Prostate gland (tissue), 2 donors: ENCODE measurements at regions not wholly inside any gene's neighbourhood (a gene's known extent, or its start where the extent isn't known, plus 50 kb on each side); places are given as distances from the start of the nearest gene placed in this dataset.

Experiments
- DNase-seq: peaks from one replicate; pipeline ENCODE4 v3.0.0-alpha.2; 2019; ENCODE audit warnings: low spot score
- H3K27ac ChIP-seq, 2 donors: fragments of 200-600 bp; sonication (generic); 2 replicates each; pipeline ENCODE4 v1.5.1; 2017 to 2019
- H3K27me3 ChIP-seq: fragments of 200-600 bp; sonication (generic); replicated peaks from 2 replicates; pipeline ENCODE4 v1.5.1; 2019; ENCODE audit not compliant: insufficient read depth
- H3K36me3 ChIP-seq, 2 donors: fragments of 200-600 bp; sonication (generic); 1 replicate in 1 of 2; 2 replicates in 1 of 2; pipeline versions ENCODE4 v1.5.1 to v1.8.1; 2017 to 2019
- H3K4me1 ChIP-seq: fragments of 200-600 bp; sonication (generic); replicated peaks from 2 replicates; pipeline ENCODE4 v1.5.1; 2019
- H3K4me3 ChIP-seq, 2 donors: fragments of 200-600 bp; sonication (generic); 2 replicates each; pipeline ENCODE4 v1.5.1; 2017 to 2019
- H3K9me3 ChIP-seq: fragments of 200-600 bp; sonication (generic); 2 replicates; pipeline ENCODE4 v1.5.1; 2017
- CTCF ChIP-seq, 4 experiments: fragments of 200-600 bp in 2 of 4; fragments of 450-650 bp in 2 of 4; sonication (generic) in 2 of 4; IDR thresholded peaks; 1 replicate in 3 of 4; 2 replicates in 1 of 4; pipeline ENCODE4 v1.5.1; 2016 to 2019; ENCODE audit warnings: antibody characterized with exemption in 4 of 4, mild to moderate bottlenecking in 2 of 4, moderate library complexity in 2 of 4
- POLR2A ChIP-seq: fragments of 450-650 bp; IDR thresholded peaks from one replicate; pipeline ENCODE4 v1.6.1; 2016; ENCODE audit warnings: antibody characterized with exemption, mild to moderate bottlenecking
- POLR2AphosphoS5 ChIP-seq: sonication (generic); formaldehyde crosslinking; IDR thresholded peaks from one replicate; pipeline ENCODE4 v1.6.1; 2017; ENCODE audit warnings: antibody characterized with exemption
- WGBS: methylation state at CpG from one replicate; pipeline ENCODE4 v1.1.5; 2018; 5-methylcytosine and 5-hydroxymethylcytosine counted together
- intact Hi-C: fragments of 100-400 bp; cut with DNase I; formaldehyde crosslinking; loops from one replicate; pipeline ENCODE4 v1.14.2; 2022

- no peaks in the 10 kb centered on the region for H3K36me3 ChIP-seq
- H3K4me3 ChIP-seq: no peak overlapping the region
- H3K27me3 ChIP-seq: no peaks in the 10 kb centered on the region
- TF ChIP-seq POLR2A (no peak), POLR2AphosphoS5 (no peak), CTCF (IDR thresholded peaks at IDR 0.05) (no peak)
- 89% methylated on average over 10 of the region's 10 CpGs for WGBS
- intact Hi-C loops: no loop called here
- DNase-seq: no peak
- H3K9me3 ChIP-seq: no peaks in the 10 kb centered on the region
- no peaks in the 10 kb centered on the region for H3K4me1 ChIP-seq
- no peak overlapping the region for H3K27ac ChIP-seq
Observed at GRCh38 chr1:29811727-29812407, 575.5 kb downstream of the PTPRU start.

GRCh38 chr1:29811247-29811646 lies 574.9 kb downstream of the PTPRU start:
- no peak overlapping the region for H3K4me3 ChIP-seq
- no peaks in the 10 kb centered on the region for H3K9me3 ChIP-seq
- no peaks in the 10 kb centered on the region for H3K27me3 ChIP-seq
- 68% methylated on average over 7 of the region's 7 CpGs for WGBS
- no peak for TF ChIP-seq CTCF (IDR thresholded peaks at IDR 0.05)
- TF ChIP-seq POLR2A: no peak
- TF ChIP-seq POLR2AphosphoS5: no peak
- H3K27ac ChIP-seq: no peak overlapping the region
- no peak for DNase-seq
- no peaks in the 10 kb centered on the region for H3K36me3 ChIP-seq
- intact Hi-C loops: no loop called here
- no peaks in the 10 kb centered on the region for H3K4me1 ChIP-seq

- H3K36me3 ChIP-seq: no peaks in the 10 kb centered on the region
- no peaks in the 10 kb centered on the region for H3K27me3 ChIP-seq
- no peak overlapping the region for H3K27ac ChIP-seq
- intact Hi-C loops: no loop called here
- no peak for DNase-seq
- WGBS: 84% methylated on average over 22 of the region's 22 CpGs
- H3K9me3 ChIP-seq: no peaks in the 10 kb centered on the region
- TF ChIP-seq POLR2A (no peak), POLR2AphosphoS5 (no peak), CTCF (IDR thresholded peaks at IDR 0.05) (no peak)
- H3K4me3 ChIP-seq: no peak overlapping the region
- H3K4me1 ChIP-seq: no peaks in the 10 kb centered on the region
Observed at GRCh38 chr1:29810121-29811120, 574.1 kb downstream of the PTPRU start.

GRCh38 chr1:29809446-29810120 lies 573.3 kb downstream of the PTPRU start:
- Histone ChIP-seq H3K4me3 (no peak overlapping the region), H3K27me3 (no peaks in the 10 kb centered on the region), H3K9me3 (no peaks in the 10 kb centered on the region), H3K36me3 (no peaks in the 10 kb centered on the region), H3K4me1 (no peaks in the 10 kb centered on the region), H3K27ac (no peak overlapping the region)
- 69% methylated on average over 16 of the region's 16 CpGs for WGBS
- intact Hi-C loops: loop anchor here (10.0 kb wide), 1 partner anchor 275 kb away; no protein-coding TSS in a partner anchor
- DNase-seq: no peak
- TF ChIP-seq CTCF (IDR thresholded peaks at IDR 0.05) (no peak), POLR2A (no peak), POLR2AphosphoS5 (no peak)
